H9 (cell line): ENCODE measurements at regions not wholly inside any gene's neighbourhood (a gene's known extent, or its start where the extent isn't known, plus 50 kb on each side); places are given as distances from the start of the nearest gene placed in this dataset.

Experiments
- DNase-seq: peaks from one replicate; pipeline ENCODE4 v3.0.0-alpha.2; 2017
- H2AFZ ChIP-seq: one replicate; pipeline ENCODE4 v1.6.1; 2013; ENCODE audit warnings: mild to moderate bottlenecking, low read length, control low read depth, moderate library complexity
- H2AK5ac ChIP-seq: 2 replicates; pipeline ENCODE4 v1.6.1; 2013; ENCODE audit warnings: low read length, control low read depth, mixed read lengths; ENCODE audit not compliant: insufficient read length
- H2BK120ac ChIP-seq: one replicate; pipeline ENCODE4 v1.6.1; 2013; ENCODE audit warnings: low read depth, mild to moderate bottlenecking, low read length, control low read depth, inconsistent platforms; ENCODE audit not compliant: poor library complexity, severe bottlenecking
- H2BK12ac ChIP-seq: 2 replicates; pipeline ENCODE4 v1.6.1; 2013; ENCODE audit warnings: low read length, control low read depth, mixed read lengths, low read depth; ENCODE audit not compliant: insufficient read length
- H2BK15ac ChIP-seq: 2 replicates; pipeline ENCODE4 v1.6.1; 2013; ENCODE audit warnings: low read depth, low read length, control low read depth
- H2BK20ac ChIP-seq: one replicate; pipeline ENCODE4 v1.6.1; 2013; ENCODE audit warnings: low read depth, mild to moderate bottlenecking, low read length, control low read depth, inconsistent platforms; ENCODE audit not compliant: poor library complexity, severe bottlenecking
- H2BK5ac ChIP-seq: 2 replicates; pipeline ENCODE4 v1.6.1; 2013; ENCODE audit warnings: low read length, control low read depth, mixed read lengths; ENCODE audit not compliant: insufficient read length
- H3K14ac ChIP-seq: 2 replicates; pipeline ENCODE4 v1.6.1; 2013; ENCODE audit warnings: low read length, control low read depth; ENCODE audit not compliant: insufficient read depth
- H3K18ac ChIP-seq: 2 replicates; pipeline ENCODE4 v1.6.1; 2013; ENCODE audit warnings: low read depth, mild to moderate bottlenecking, mixed read lengths, low read length, control low read depth; ENCODE audit not compliant: insufficient read length
- H3K23ac ChIP-seq: 2 replicates; pipeline ENCODE4 v1.6.1; 2013; ENCODE audit warnings: low read length, control low read depth, mixed read lengths, low read depth; ENCODE audit not compliant: insufficient read length
- H3K23me2 ChIP-seq: 2 replicates; pipeline ENCODE4 v1.6.1; 2013; ENCODE audit warnings: low read depth, mild to moderate bottlenecking, mixed read lengths, low read length, control low read depth; ENCODE audit not compliant: insufficient read length, poor library complexity, severe bottlenecking
- H3K27ac ChIP-seq: 2 replicates; pipeline ENCODE4 v1.5.1; 2013; ENCODE audit warnings: low read length, control low read depth, mixed read lengths, low read depth; ENCODE audit not compliant: insufficient read length
- H3K27me3 ChIP-seq: 2 replicates; pipeline ENCODE4 v1.6.1; 2013; ENCODE audit warnings: low read length, control low read depth, inconsistent platforms; ENCODE audit not compliant: insufficient read depth
- H3K4ac ChIP-seq: 2 replicates; pipeline ENCODE4 v1.6.1; 2013; ENCODE audit warnings: low read depth, mild to moderate bottlenecking, control low read depth, inconsistent platforms, low read length, moderate library complexity
- H3K4me1 ChIP-seq: 2 replicates; pipeline ENCODE4 v1.6.1; 2013; ENCODE audit warnings: low read length, control low read depth, inconsistent platforms; ENCODE audit not compliant: insufficient read depth
- H3K4me2 ChIP-seq: 2 replicates; pipeline ENCODE4 v1.6.1; 2013; ENCODE audit warnings: low read length, control low read depth, mixed read lengths; ENCODE audit not compliant: insufficient read length, insufficient read depth
- H3K56ac ChIP-seq: 2 replicates; pipeline ENCODE4 v1.6.1; 2013; ENCODE audit warnings: low read depth, mild to moderate bottlenecking, mixed read lengths, low read length, control low read depth; ENCODE audit not compliant: insufficient read length
- H3K79me1 ChIP-seq: 2 replicates; pipeline ENCODE4 v1.6.1; 2013; ENCODE audit warnings: low read depth, mild to moderate bottlenecking, moderate library complexity, low read length, control low read depth, inconsistent platforms; ENCODE audit not compliant: insufficient read depth, poor library complexity, severe bottlenecking
- H3K79me2 ChIP-seq: 2 replicates; pipeline ENCODE4 v1.6.1; 2013; ENCODE audit warnings: low read length, control low read depth, inconsistent platforms; ENCODE audit not compliant: insufficient read depth
- H3K9ac ChIP-seq: 2 replicates; pipeline ENCODE4 v1.6.1; 2013; ENCODE audit warnings: low read length, control low read depth, mixed read lengths; ENCODE audit not compliant: insufficient read length; ENCODE audit errors: extremely low read depth
- H3K9me3 ChIP-seq: one replicate; pipeline ENCODE4 v1.6.1; 2013; ENCODE audit warnings: low read depth, low read length, inconsistent platforms; ENCODE audit not compliant: control insufficient read depth
- H3T11ph ChIP-seq: one replicate; pipeline ENCODE4 v1.6.1; 2013; ENCODE audit warnings: mild to moderate bottlenecking, low read length, control low read depth, inconsistent platforms
- H4K20me1 ChIP-seq: one replicate; pipeline ENCODE4 v1.6.1; 2013; ENCODE audit not compliant: control insufficient read depth, insufficient read length, insufficient read depth
- H4K5ac ChIP-seq: 2 replicates; pipeline ENCODE4 v1.6.1; 2013; ENCODE audit warnings: low read depth, mild to moderate bottlenecking, mixed read lengths, low read length, control low read depth; ENCODE audit not compliant: insufficient read length
- H4K8ac ChIP-seq: replicated peaks from 2 replicates; pipeline ENCODE4 v1.6.1; 2013; ENCODE audit warnings: low read length, control low read depth, mixed read lengths, low read depth; ENCODE audit not compliant: insufficient read length
- H4K91ac ChIP-seq: 2 replicates; pipeline ENCODE4 v1.6.1; 2013; ENCODE audit warnings: low read depth, mild to moderate bottlenecking, moderate library complexity, mixed read lengths, low read length, control low read depth; ENCODE audit not compliant: insufficient read length
- H3K27ac Mint-ChIP-seq, 3 experiments: 2 replicates in 2 of 3; 3 replicates in 1 of 3; pipeline ENCODE4 v1.8.0; 2020 to 2021; ENCODE audit warnings: mixed read lengths in 3 of 3, mild to moderate bottlenecking in 1 of 3, moderate library complexity in 1 of 3
- H3K27me3 Mint-ChIP-seq: 2 replicates; pipeline ENCODE4 v1.8.0; 2021; ENCODE audit warnings: low read depth, mild to moderate bottlenecking, moderate library complexity, mixed read lengths
- H3K36me3 Mint-ChIP-seq, 3 experiments: 2 replicates in 2 of 3; 3 replicates in 1 of 3; pipeline ENCODE4 v1.8.0; 2020 to 2021; ENCODE audit warnings: low read depth in 3 of 3, mixed read lengths in 3 of 3; ENCODE audit not compliant: insufficient read depth in 1 of 3
- H3K4me1 Mint-ChIP-seq, 2 experiments: 2 replicates each; pipeline ENCODE4 v1.8.0; 2020; ENCODE audit warnings: mixed read lengths in 2 of 2
- H3K4me3 Mint-ChIP-seq, 2 experiments: 2 replicates in 1 of 2; 3 replicates in 1 of 2; pipeline ENCODE4 v1.8.0; 2020 to 2021; ENCODE audit warnings: mild to moderate bottlenecking in 2 of 2, mixed read lengths in 2 of 2, moderate library complexity in 1 of 2
- H3K9me3 Mint-ChIP-seq, 2 experiments: 2 replicates in 1 of 2; 3 replicates in 1 of 2; pipeline ENCODE4 v1.8.0; 2020; ENCODE audit warnings: mild to moderate bottlenecking in 2 of 2, mixed read lengths in 2 of 2, moderate library complexity in 1 of 2
- CTCF ChIP-seq: fragments of 200-600 bp; sonication (generic); conservative IDR thresholded peaks from 3 replicates; pipeline ENCODE4 v1.8.0; 2021; ENCODE audit warnings: antibody characterized with exemption, mild to moderate bottlenecking
- WGBS: extraction: QIAGEN DNeasy Blood & Tissue Kit; methylation state at CpG from one replicate; pipeline ENCODE4 v1.1.7; 2013; ENCODE audit warnings: missing lambda C conversion rate, low lambda C conversion rate, mixed read lengths; ENCODE audit not compliant: insufficient read length; ENCODE audit errors: extremely low coverage; 5-methylcytosine and 5-hydroxymethylcytosine counted together

- H3K79me2 ChIP-seq: no peaks in the 10 kb centered on the region
- WGBS: no CpG with 5 or more reads among the region's 4 CpGs
- H3K36me3 Mint-ChIP-seq: no peaks in the 10 kb centered on the region; a peak in 1 of 7 replicates
Measured at GRCh38 chr10:90354914-90355313, 502.9 kb downstream of the HTR7 start.

More at GRCh38 chr10:90354914-90355313, 502.9 kb downstream of the HTR7 start:
- H3K4me3 Mint-ChIP-seq: no peak overlapping the region
- no peak overlapping the region for H4K5ac ChIP-seq
- DNase-seq: no peak
- H2AFZ ChIP-seq: no peak overlapping the region
- H2BK20ac ChIP-seq: no peak overlapping the region
- no peaks in the 10 kb centered on the region for H3K4me1 ChIP-seq
- H4K8ac ChIP-seq: no peak overlapping the region
- H3K9me3 ChIP-seq: no peaks in the 10 kb centered on the region
- no peak overlapping the region for H3K56ac ChIP-seq
- no peak overlapping the region for H4K91ac ChIP-seq
- no peak overlapping the region for H3K4me2 ChIP-seq
- no peaks in the 10 kb centered on the region for H3K9me3 Mint-ChIP-seq
- no peak for TF ChIP-seq CTCF
- H3K18ac ChIP-seq: no peak overlapping the region
- no peaks in the 10 kb centered on the region for H3K27me3 ChIP-seq
- no peaks in the 10 kb centered on the region for H3K4me1 Mint-ChIP-seq
- no peak overlapping the region for H3K27ac Mint-ChIP-seq
- no peaks in the 10 kb centered on the region for H4K20me1 ChIP-seq
- H3K23ac ChIP-seq: no peak overlapping the region
- no peaks in the 10 kb centered on the region for H3K27me3 Mint-ChIP-seq
- no peaks in the 10 kb centered on the region for H3K79me1 ChIP-seq
- H2BK120ac ChIP-seq: no peak overlapping the region
- no peak overlapping the region for H3K27ac ChIP-seq
- no peak overlapping the region for H2AK5ac ChIP-seq
- no peak overlapping the region for H3K9ac ChIP-seq
- no peak overlapping the region for H2BK12ac ChIP-seq
- H3K23me2 ChIP-seq: no peaks in the 10 kb centered on the region
- H3T11ph ChIP-seq: no peak overlapping the region
- no peak overlapping the region for H3K4ac ChIP-seq
- no peak overlapping the region for H3K14ac ChIP-seq
- no peak overlapping the region for H2BK15ac ChIP-seq
- no peak overlapping the region for H2BK5ac ChIP-seq
